Suprapubic skin (tissue), 4 donors: ENCODE measurements at regions not wholly inside any gene's neighbourhood (a gene's known extent, or its start where the extent isn't known, plus 50 kb on each side); places are given as distances from the start of the nearest gene placed in this dataset.

Source experiments
- DNase-seq, 2 donors: peaks; one replicate each; pipeline ENCODE4 v3.0.0-alpha.2; 2019; ENCODE audit warnings: low spot score in 2 of 2
- H3K27ac ChIP-seq: fragments of 200-600 bp; sonication (generic); one replicate; pipeline ENCODE4 v1.5.1; 2019
- H3K27me3 ChIP-seq: fragments of 200-600 bp; sonication (generic); one replicate; pipeline ENCODE4 v1.5.1; 2019
- H3K36me3 ChIP-seq: fragments of 200-600 bp; sonication (generic); one replicate; pipeline ENCODE4 v1.5.1; 2019
- H3K4me1 ChIP-seq: fragments of 200-600 bp; sonication (generic); one replicate; pipeline ENCODE4 v1.5.1; 2019
- H3K4me3 ChIP-seq: fragments of 200-600 bp; sonication (generic); one replicate; pipeline ENCODE4 v1.5.1; 2019; ENCODE audit warnings: mild to moderate bottlenecking
- H3K9me3 ChIP-seq: fragments of 200-600 bp; sonication (generic); one replicate; pipeline ENCODE4 v1.5.1; 2019
- EP300 ChIP-seq: sonication (generic); formaldehyde crosslinking; IDR thresholded peaks from one replicate; pipeline ENCODE4 v1.6.1; 2017; ENCODE audit warnings: antibody characterized with exemption
- POLR2A ChIP-seq, 2 donors: fragments of 450-650 bp; IDR thresholded peaks; one replicate each; pipeline ENCODE4 v1.6.1; 2017; ENCODE audit warnings: antibody characterized with exemption in 2 of 2, mild to moderate bottlenecking in 2 of 2, moderate library complexity in 2 of 2
- POLR2AphosphoS5 ChIP-seq, 3 donors: sonication (generic); formaldehyde crosslinking; IDR thresholded peaks; one replicate each; pipeline ENCODE4 v1.6.1; 2017; ENCODE audit warnings: antibody characterized with exemption in 3 of 3
- WGBS: methylation state at CpG from one replicate; pipeline ENCODE4 v1.1.5; 2018; 5-methylcytosine and 5-hydroxymethylcytosine counted together
- TF ChIP-seq, protein P1 (sequence below), 2 donors: fragments of 200-600 bp in 1 of 2; fragments of 450-650 bp in 1 of 2; sonication (generic) in 1 of 2; IDR thresholded peaks; one replicate each; pipeline ENCODE4 v1.5.1; 2016 to 2019; ENCODE audit warnings: antibody characterized with exemption in 2 of 2, mild to moderate bottlenecking in 1 of 2, moderate library complexity in 1 of 2

DNA sequence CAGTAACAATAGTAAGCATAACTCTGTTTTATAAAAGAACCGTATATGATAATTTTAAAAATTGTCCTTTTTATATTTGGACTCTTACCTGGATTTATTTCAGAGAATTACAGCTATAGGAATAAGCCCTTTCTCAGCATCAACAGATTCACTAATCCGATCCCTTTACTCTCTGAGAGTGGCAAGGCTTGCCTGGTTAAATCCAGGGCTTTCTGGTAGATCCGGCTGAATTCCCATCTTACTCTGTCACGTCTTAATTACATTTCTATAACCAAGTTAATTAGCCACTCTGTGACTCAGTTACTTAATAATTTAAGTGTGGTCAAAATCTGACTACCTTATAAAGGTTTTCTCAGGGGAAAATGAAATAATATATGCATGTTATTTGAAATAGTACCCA, 294.7 kb downstream of the FRK start:
- WGBS, result 88% methylated on average over 4 of the region's 4 CpGs
- TF ChIP-seq, protein P1, sequence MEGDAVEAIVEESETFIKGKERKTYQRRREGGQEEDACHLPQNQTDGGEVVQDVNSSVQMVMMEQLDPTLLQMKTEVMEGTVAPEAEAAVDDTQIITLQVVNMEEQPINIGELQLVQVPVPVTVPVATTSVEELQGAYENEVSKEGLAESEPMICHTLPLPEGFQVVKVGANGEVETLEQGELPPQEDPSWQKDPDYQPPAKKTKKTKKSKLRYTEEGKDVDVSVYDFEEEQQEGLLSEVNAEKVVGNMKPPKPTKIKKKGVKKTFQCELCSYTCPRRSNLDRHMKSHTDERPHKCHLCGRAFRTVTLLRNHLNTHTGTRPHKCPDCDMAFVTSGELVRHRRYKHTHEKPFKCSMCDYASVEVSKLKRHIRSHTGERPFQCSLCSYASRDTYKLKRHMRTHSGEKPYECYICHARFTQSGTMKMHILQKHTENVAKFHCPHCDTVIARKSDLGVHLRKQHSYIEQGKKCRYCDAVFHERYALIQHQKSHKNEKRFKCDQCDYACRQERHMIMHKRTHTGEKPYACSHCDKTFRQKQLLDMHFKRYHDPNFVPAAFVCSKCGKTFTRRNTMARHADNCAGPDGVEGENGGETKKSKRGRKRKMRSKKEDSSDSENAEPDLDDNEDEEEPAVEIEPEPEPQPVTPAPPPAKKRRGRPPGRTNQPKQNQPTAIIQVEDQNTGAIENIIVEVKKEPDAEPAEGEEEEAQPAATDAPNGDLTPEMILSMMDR (IDR thresholded peaks at IDR 0.05), result no peak
- TF ChIP-seq EP300 (no peak), POLR2AphosphoS5 (IDR thresholded peaks at IDR 0.05) (no peak), POLR2A (IDR thresholded peaks at IDR 0.05) (no peak)
- no peaks in the 10 kb centered on the region for H3K4me1 ChIP-seq
- H3K27me3 ChIP-seq, result no peaks in the 10 kb centered on the region
- H3K4me3 ChIP-seq, result no peak overlapping the region
- DNase-seq, result no peak
- no peaks in the 10 kb centered on the region for H3K9me3 ChIP-seq
- no peak overlapping the region for H3K27ac ChIP-seq
- no peaks in the 10 kb centered on the region for H3K36me3 ChIP-seq

DNA sequence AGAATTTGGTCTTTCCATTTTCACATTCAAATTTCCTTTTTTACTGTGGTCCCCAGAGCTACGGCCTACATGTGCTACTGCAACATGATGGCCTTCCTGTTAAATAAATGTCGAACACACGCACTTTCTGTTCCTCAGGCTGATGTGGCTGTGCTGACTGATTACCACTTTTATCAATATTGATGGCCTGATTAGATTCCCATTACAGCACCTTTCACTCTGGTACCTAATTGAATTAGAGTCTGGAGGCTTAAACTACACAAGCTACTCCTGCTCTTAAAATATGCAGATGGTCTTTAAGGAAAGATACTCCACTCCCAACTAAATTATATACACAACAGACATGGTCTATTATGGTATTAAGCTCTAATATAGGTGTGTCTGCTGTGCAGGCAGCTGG, 301.6 kb downstream of the FRK start:
- DNase-seq, result no peak
- no peak overlapping the region for H3K4me3 ChIP-seq
- 89% methylated on average over 3 of the region's 3 CpGs for WGBS
- no peaks in the 10 kb centered on the region for H3K36me3 ChIP-seq
- H3K27ac ChIP-seq, result no peak overlapping the region
- no peak for TF ChIP-seq EP300
- no peak for TF ChIP-seq POLR2AphosphoS5 (IDR thresholded peaks at IDR 0.05)
- TF ChIP-seq, protein P1 (IDR thresholded peaks at IDR 0.05), result no peak
- no peak for TF ChIP-seq POLR2A (IDR thresholded peaks at IDR 0.05)
- H3K27me3 ChIP-seq, result no peaks in the 10 kb centered on the region
- H3K4me1 ChIP-seq, result no peaks in the 10 kb centered on the region
- no peaks in the 10 kb centered on the region for H3K9me3 ChIP-seq

DNA sequence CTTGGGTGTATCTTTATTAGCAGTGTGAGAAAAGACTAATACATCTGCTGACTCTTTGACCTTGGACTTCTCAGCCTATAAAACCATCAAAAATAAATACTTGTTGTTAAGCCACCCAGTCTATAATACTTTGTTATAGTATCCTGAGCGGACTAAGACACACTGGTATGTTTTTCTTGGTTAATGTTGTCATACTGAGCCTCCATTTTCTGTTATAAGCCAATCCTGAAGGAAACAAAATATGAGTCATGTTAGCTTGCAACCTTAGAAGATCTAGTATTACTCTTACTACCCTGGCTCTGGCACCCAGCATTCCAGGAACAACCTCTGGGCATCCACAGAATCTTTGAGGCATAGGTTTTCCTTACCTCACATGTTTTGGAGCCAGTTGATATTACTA, 307.2 kb downstream of the FRK start:
- Histone ChIP-seq H3K27me3 (no peaks in the 10 kb centered on the region), H3K4me3 (no peak overlapping the region), H3K9me3 (no peaks in the 10 kb centered on the region), H3K36me3 (no peaks in the 10 kb centered on the region), H3K4me1 (no peaks in the 10 kb centered on the region), H3K27ac (no peak overlapping the region)
- WGBS, result 48% methylated on average over 1 of the region's 1 CpG
- TF ChIP-seq EP300 (no peak), POLR2AphosphoS5 (IDR thresholded peaks at IDR 0.05) (no peak), POLR2A (IDR thresholded peaks at IDR 0.05) (no peak)
- TF ChIP-seq, protein P1 (IDR thresholded peaks at IDR 0.05), result no peak
- no peak for DNase-seq

DNA sequence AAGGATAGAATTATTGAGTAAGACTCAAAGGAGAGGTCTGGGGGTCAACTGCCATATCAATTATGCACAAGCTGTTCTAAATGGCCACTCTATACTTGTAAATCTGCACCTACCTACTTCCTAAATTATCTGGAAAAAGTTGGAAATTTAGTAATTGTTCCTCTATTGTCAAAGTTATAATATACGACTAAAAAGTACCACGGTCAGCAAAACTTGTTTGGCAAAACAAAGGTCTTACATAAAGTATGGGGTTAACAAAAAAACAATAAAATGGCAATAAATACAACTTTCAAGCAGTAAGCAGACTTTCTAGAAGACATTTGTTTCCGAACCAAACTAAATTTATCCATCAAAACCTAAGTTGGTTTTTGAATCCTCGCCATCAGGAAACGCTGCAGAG, 309.7 kb downstream of the FRK start:
- Histone ChIP-seq H3K4me3 (no peak overlapping the region), H3K27me3 (no peaks in the 10 kb centered on the region), H3K9me3 (no peaks in the 10 kb centered on the region), H3K36me3 (no peaks in the 10 kb centered on the region), H3K27ac (no peak overlapping the region), H3K4me1 (no peaks in the 10 kb centered on the region)
- 66% methylated on average over 5 of the region's 5 CpGs for WGBS
- DNase-seq, result no peak
- TF ChIP-seq EP300 (no peak), POLR2AphosphoS5 (IDR thresholded peaks at IDR 0.05) (no peak), POLR2A (IDR thresholded peaks at IDR 0.05) (no peak)
- TF ChIP-seq, protein P1 (IDR thresholded peaks at IDR 0.05), result no peak

DNA sequence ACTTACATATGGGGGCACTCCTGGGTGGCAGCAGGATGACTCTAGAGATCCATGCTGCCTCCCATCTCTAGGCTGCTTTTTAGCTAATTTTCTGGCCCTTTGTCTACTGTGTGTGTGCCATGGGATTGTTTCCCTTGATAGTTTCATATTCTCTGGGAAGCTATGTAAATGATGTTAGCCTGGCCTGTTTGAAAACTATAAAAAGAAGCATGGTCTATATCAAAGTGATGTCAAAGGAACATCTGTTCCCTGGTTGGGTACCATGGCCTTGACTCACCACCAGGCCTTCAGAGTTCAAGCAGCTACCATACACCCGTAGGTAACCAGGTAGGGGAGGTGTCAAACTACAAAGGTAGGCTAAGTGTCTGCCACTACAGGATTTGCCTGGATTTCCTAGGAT, 310.4 kb downstream of the FRK start:
- H3K4me1 ChIP-seq, result no peaks in the 10 kb centered on the region
- no peak for DNase-seq
- no peaks in the 10 kb centered on the region for H3K36me3 ChIP-seq
- H3K4me3 ChIP-seq, result no peak overlapping the region
- no peaks in the 10 kb centered on the region for H3K27me3 ChIP-seq
- TF ChIP-seq, protein P1 (IDR thresholded peaks at IDR 0.05), result no peak
- TF ChIP-seq POLR2A (IDR thresholded peaks at IDR 0.05) (no peak), POLR2AphosphoS5 (IDR thresholded peaks at IDR 0.05) (no peak), EP300 (no peak)
- no peaks in the 10 kb centered on the region for H3K9me3 ChIP-seq
- no peak overlapping the region for H3K27ac ChIP-seq
- WGBS, result 56% methylated on average over 1 of the region's 1 CpG
